Astrocyte of the spinal cord (primary cell): ENCODE measurements at regions not wholly inside any gene's neighbourhood (a gene's known extent, or its start where the extent isn't known, plus 50 kb on each side); places are given as distances from the start of the nearest gene placed in this dataset.

Source experiments
- DNase-seq: peaks from one replicate; pipeline ENCODE4 v3.0.0; 2011; ENCODE audit warnings: low read depth, low spot score
- H3K4me3 ChIP-seq: 2 replicates; pipeline ENCODE4 v1.5.1; 2011; ENCODE audit warnings: low read depth, mild to moderate bottlenecking, low read length, moderate library complexity
- CTCF ChIP-seq: IDR thresholded peaks from 2 replicates; pipeline ENCODE4 v1.5.1; 2012; ENCODE audit warnings: low read depth, mild to moderate bottlenecking, low read length, inconsistent platforms
- in situ Hi-C: cut with HindIII; loops from 2 replicates; pipeline ENCODE4 v1.10.0; 2017; ENCODE audit warnings: low sequenced_read_pairs

GRCh38 chr3:64974401-64974800, 286.6 kb upstream of the ADAMTS9 start:
- TF ChIP-seq CTCF: no peak
- H3K4me3 ChIP-seq: no peak overlapping the region
- in situ Hi-C loops: no loop called here
- DNase-seq: no peak

GRCh38 chr3:64972793-64973192, 285.0 kb upstream of the ADAMTS9 start:
- no peak overlapping the region for H3K4me3 ChIP-seq
- in situ Hi-C loops: no loop called here
- no peak for TF ChIP-seq CTCF
- peak; percentile 71 for DNase-seq

- in situ Hi-C loops: no loop called here
- no peak overlapping the region for H3K4me3 ChIP-seq
- TF ChIP-seq CTCF: no peak
- no peak for DNase-seq
Observed at GRCh38 chr3:64971602-64972001, 283.8 kb upstream of the ADAMTS9 start.

GRCh38 chr3:64970634-64971033, 282.8 kb upstream of the ADAMTS9 start:
- TF ChIP-seq CTCF: no peak
- no peak overlapping the region for H3K4me3 ChIP-seq
- in situ Hi-C loops: no loop called here
- no peak for DNase-seq

- no peak overlapping the region for H3K4me3 ChIP-seq
- no peak for DNase-seq
- in situ Hi-C loops: no loop called here
- TF ChIP-seq CTCF: no peak
Observed at GRCh38 chr3:64961301-64961700, 273.5 kb upstream of the ADAMTS9 start.

- in situ Hi-C loops: no loop called here
- DNase-seq: no peak
- TF ChIP-seq CTCF: no peak
- no peak overlapping the region for H3K4me3 ChIP-seq
Observed at GRCh38 chr3:64958199-64958843, 270.5 kb upstream of the ADAMTS9 start.
